ENCODE measurements at regions not wholly inside any gene's neighbourhood (a gene's known extent, or its start where the extent isn't known, plus 50 kb on each side); places are given as distances from the start of the nearest gene placed in this dataset.

GRCh38 chr13:85519363-85519762 lies 279.9 kb downstream of the SLITRK6 start:
- no peak for TF ChIP-seq CTCF (IDR thresholded peaks at IDR 0.05)
- TF ChIP-seq POLR2A (IDR thresholded peaks at IDR 0.05): no peak

All from esophagus squamous epithelium (tissue), 4 donors.